GM18907 (cell line): ENCODE measurements at regions not wholly inside any gene's neighbourhood (a gene's known extent, or its start where the extent isn't known, plus 50 kb on each side); places are given as distances from the start of the nearest gene placed in this dataset.

Experiments
- ATAC-seq: cut with Tn5 transposase; IDR thresholded peaks from one replicate; pipeline ENCODE4 v1.9.1; 2021; ENCODE audit warnings: mild to moderate bottlenecking, moderate library complexity; ENCODE audit not compliant: unreplicated experiment

DNA sequence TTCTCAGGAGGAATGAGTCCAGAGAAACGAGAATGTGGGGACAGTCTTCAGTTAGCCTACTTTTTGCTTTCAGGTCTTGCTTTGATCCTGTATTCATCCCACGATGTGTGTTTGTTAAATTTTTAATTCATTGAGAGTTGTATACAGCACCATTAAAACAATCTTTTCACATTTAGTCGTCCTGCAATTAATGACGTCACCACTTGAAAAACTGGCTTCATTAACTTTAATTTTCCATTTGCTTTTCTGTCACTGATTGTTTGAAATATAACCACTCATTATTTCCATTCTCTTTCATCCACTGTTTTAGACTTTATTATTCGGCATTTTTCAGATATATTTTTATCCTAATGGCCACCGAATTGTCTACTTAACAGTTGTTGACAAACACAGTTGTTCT lies 146.9 kb downstream of the TFEC start:
- no peak for ATAC-seq

DNA sequence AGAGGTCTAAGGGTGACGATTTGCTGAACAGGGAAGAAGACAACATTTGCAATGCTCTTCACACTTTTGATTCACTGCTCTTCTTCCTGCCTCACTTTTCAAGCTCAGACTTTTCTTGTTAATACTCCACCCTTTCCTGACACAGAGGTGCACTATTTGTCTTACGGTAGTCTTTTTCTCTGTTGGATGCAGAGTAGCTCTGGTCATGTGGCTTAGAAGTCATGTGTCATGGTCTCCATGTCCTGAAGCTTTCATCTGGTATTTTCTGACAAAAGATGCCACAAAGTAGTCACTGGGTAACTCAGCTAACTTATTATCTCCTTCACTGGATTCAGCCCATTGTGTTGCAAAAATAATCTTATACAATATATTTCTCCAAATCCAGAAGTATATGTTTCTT lies 149.1 kb downstream of the TFEC start:
- no peak for ATAC-seq

DNA sequence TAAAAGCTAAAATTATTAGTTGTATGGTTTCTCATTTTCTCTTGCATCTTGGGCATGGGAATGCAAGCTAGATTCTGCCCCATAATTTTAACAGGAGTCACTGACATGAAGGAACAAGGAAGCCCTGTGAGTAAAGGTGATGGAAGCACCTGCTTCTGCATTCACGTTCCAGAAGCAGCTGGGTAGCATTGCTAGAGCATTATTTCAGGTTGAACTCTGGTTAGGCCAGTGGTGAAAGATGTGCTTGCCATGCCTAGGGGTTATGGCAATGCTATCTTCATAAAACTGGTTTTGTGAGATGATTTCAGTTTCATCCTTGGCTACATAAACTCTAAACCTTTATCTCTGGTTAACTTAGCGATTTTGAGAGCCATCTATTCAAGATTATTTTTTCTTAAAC lies 151.4 kb downstream of the TFEC start:
- no peak for ATAC-seq

DNA sequence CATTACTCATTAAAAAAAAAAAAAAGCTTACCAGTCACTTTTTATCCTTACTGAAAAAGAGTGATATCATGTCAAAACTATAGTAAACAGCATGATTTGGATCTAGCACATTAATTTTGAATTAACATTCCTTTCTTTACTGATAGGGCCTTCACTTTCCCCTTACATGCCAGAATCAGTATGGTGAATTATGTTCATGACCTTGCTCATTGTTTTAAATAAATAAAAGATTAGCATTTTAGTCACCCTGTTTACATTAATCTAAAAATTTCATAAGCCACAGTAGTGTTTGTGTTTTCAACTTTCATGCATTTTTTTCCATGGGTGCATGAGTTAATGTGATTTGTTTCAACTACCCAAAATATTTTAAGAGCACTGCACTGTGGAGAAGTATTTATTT lies 160.8 kb downstream of the TFEC start:
- no peak for ATAC-seq

DNA sequence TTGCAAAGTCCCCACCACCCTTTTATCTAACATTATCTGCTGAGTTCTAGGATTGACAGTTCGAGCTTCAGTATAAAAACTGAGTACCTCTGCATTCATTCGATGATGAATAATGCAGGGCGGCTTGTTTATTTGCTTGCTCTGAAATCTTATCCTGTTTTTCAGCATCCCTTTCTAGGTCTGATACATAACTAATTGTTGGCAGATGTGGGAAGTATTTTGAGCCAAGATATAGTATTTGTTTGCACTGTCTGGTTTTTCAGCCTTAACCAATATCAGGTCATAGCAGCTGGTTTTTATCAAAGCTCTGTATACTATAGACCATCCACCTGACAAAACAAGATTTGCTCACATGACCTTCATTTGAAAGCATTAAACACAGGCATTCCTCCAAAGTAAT lies 161.4 kb downstream of the TFEC start:
- ATAC-seq = no peak

DNA sequence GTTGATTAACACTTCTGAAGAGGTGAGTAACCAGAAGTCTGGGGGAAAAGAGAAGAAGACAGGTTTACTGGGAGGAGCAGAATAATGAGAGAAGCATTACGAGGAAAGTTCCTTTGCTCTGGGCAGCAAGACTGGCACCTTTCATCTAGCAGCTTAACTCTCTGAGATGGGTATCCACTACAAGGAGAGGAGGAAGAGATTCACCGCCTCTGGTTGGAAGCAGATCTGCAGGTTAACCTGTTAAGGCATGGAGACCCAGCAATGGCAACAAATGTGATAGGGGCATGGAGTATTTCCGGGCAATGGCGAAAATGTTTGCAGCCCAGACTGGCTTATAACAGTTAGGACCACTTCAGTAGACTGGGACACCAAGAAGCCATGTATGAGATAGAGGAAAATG lies 162.2 kb downstream of the TFEC start:
- no peak for ATAC-seq

DNA sequence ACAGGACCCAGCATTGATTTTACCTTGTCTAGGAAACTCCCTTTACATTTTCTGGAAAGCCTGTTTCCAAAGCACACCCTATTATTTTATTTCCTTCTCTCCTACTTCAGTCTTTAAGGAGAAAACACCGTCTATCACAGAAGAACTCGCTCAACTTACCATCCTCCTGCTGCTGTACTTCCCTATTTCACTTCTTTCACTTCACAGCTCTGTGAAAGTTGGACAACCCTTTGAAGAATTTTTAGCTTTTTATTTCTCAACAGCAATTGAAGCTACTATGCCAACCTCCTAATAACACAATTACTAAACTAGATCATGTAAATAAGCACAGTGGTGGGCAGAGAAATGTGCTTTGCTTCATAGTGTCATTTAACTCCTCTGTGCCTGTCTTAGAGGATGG lies 166.5 kb downstream of the TFEC start:
- no peak for ATAC-seq

DNA sequence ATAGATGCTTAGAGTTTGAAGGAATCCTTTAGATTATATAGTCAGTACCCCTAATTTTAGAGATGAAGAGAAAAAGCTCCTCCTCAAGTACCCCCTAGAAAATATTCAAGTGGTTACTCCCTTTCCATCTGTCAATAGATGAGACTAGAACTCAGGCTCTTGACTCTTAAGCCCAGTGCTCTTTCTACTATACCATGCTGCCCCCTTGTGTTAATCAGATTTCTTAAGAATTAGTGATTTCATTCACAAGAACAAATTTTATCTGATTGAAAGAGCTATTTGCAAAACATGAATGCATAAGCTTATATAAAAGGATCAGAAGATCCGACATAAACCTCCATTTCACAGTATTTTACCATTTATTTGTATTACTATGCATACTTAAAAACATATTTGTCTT lies 179.3 kb downstream of the TFEC start:
- ATAC-seq = no peak

DNA sequence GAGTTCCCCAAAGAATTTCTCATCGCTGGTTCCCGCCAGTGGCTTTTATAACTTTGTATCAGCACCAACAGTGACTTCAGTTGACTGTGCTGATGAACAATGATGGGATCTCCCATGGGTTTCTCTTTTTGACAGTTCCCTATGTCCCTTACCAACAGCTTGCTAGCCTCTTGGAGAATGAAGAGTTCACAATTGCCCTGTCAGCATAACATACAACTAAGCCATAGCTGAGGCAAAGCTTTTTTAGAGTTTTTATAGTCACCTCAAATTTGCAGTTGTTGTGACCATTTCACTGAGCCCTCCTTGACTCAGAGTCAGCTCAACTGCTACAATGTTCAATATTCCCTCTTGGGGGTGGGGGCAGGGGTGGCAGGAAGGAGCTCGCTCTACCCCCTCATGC lies 179.8 kb downstream of the TFEC start:
- no peak for ATAC-seq

DNA sequence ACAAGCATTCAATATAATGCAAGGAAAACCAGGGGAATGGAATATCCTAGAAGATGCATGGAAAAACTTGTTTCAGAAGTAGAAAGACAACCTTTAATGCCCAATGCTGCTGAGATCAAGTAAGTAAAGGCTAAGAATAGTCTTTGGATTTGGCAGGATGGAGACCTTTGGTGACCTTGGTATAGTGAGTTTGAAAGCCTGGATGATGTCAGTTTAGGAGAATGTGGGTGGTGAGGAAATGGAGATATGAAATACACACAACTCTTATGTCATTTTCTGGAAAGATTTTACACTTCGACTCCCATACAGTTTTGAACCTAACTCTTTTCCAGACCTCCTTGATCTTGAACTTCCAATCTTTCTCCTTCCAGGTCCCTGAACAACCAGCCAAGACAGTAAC lies 185.7 kb downstream of the TFEC start:
- no peak for ATAC-seq

DNA sequence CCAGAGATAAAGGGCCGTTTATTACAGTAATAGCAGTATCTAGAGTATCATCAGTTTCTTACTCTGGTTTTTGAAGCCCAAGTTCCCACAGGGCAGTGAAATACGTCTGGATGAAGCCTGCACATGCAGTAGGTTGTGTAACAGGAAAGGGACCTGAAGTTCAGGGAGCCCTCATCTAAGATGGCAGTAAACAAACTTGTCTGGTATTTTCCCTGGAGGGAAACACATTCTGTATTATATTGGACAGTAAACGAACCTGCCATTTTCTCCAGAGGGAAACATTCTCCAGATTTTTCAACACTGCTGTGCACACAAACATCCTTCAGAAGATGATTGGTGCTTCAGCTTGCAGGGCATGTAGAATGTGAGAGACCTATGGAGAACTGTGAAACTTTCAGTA lies 189.9 kb downstream of the TFEC start:
- no peak for ATAC-seq

DNA sequence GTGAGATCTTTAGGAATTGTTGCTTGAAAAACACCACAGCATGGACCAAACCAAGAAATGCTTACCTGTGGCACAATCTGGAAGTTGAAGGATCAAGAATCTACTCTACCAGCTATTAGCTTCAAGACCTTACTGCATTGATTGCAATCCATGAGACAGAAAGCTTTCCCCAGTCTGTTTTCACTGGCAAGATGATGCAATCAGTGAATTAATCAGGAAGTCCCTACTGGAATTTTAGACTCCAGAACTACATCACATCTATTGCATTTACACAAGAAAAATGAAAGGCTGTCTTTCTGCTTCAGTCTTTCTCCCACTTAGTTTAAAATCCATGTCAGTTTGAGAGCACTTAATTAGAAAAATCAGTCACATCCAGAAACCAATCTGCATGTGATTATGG lies 191.7 kb downstream of the TFEC start:
- ATAC-seq = no peak

DNA sequence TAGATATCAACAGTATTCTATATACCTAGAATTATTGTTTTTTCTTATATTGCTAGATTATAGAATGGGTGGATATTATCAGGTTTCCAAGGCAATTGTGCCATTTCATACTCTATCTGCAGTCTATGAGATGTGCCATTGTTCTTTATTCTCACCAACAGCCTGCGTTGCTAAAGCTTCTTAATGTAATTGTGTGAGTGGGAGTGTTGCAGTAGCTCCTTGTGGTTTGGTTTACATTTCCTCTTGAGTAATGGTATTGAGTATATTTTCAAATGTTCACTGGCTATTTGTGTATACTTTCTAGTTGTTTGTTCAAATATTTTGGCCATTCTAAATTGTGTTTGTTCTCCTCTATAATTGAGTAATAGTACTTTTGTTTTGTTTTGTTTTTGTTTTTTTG lies 199.2 kb downstream of the TFEC start:
- no peak for ATAC-seq

DNA sequence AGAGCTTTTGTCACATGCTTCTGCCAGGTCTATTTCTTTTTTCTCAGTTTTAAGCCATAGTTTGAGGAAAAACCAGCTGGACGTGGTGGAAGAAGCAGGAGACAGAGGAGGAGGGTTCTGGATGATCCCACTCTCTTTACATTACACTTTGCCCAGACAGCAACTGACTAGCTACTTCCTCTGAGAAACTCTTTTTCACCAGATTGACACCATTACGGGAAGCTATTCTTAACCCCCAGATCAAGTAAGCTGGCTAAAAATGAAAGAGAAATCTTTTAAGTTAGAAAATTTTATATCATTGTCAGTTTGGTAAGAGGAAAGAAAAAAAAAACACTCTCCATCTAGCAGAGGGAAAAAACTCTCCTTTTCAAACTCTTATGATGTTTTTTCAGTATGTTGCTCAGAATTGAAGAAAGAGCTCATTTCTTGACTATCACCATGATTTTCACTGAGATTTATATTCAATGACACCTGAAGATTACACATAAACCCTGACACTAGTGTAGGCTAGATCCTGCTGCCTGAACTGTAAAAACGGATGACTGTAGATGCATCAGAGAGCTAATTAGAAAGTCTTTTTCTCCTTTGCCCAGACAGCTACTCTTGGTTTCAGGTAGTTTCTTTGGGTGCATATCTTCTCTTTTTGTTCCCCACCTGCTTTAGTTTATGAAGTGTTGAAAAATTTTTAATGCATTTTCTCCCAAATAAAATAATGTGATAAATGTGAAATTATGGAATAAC lies 203.1 kb downstream of the TFEC start:
- no peak for ATAC-seq

DNA sequence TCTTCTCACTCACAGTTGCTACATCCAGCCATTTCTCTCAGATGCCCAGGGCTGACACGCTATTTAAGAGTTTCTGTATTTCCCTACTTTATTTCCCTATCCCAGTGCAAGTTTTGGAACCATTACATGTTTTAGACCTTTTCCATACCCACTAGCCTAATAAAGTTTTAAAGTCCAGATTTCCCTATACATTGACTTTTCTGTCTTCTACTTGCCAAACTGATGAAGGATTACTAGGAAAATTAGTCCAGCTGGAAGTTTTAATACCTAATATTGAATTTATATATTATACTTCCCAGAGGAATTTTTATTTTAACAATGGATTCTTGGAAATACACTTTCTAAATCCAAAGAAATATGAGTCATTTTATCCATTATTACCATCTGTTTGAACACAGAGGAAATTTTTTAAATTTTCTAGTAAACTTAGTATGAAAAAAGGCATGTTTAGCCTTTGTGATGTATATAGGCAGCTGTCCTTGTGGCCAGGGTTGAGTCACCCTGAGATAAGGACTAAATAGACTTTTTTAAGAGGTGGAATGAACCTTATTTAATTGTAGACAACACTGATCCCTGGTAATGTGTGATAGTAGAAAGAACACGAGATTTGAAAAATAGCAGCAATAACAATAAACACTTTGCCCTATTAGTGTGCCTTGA lies 205.0 kb downstream of the TFEC start:
- no peak for ATAC-seq

DNA sequence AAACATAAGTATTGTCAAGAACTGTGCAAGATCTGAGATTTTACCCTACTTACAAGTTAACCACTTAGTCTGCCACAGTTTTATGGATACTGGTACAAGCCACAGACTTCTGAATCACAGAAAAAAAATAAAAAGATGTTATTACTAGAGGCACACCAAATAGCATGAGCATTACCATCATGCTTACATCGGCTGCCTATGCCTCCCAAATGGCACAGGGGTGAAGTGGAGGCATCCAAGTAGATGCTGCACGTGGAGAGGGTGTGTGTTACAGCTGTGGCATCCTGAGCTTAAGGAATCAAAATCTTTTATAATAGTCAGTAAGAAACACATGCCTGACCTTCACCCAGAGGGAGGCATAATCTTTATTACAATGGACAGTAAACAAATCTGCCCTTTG lies 207.8 kb downstream of the TFEC start:
- no peak for ATAC-seq

DNA sequence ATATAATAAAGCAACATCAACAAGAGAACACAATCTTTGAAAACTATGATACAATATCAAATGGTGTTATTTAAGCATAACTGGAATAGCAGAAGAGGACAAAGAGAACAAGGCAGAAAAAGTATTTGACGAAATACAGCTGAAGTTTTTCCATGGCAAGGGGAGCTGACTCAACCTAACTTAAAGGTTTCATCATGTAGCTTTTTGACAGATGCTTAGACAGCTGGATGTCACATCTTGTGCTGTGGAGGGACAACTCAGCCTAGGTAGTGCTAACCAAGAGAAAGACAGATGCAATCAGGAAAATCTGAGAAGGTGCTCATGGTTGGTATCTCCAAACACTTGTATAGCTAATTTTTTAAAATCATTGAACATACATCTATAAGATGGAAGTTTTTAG lies 208.2 kb downstream of the TFEC start:
- ATAC-seq = no peak

DNA sequence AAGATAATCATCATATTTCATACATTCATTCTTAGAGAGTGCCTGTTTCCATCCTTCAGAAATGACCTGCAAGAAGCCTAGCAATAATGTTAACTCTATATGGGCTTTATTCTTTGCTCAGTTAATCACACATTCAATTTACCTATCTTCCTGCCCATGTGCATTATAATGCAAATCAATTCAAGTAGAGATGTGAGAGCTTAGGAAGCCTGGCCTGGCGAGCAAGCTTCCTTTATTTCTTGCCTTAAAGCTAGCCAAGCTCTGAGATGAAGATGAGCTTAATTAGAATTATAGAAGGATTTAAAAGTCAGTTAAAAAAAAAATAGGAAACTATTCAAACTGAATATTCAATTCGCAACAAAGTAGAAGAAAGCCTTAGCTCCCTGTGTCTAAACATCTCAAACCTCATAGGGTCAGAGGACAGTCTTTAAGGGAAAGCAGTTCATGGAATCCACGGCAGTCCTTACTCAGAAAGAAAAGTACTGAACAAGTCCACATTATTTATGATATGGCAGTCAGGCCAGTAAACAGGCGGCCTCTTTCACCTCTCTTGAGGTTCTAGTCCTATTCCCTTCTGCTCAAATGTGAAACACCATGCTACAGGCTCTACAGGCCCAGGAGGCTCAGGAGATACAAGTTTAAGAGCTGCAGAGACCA lies 214.1 kb downstream of the TFEC start:
- ATAC-seq = no peak

DNA sequence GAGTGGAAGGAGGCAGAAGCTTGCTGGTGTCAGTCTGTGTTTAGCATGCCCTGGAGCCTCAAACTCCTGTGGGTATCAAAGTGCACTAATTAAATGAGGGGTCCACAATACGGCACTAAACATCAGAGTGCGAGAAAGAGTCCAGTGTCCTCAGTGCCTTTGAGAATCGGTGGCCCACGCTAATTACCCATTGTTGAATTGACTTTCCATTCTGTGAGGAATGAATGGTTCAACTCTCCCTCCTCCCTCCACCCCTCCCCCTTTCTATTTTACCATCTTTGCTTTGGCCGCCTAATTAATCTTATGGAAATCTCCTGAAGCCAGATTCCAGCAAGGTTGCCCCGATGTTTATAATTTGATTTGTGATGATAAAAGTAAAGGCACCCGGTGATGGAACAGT lies 217.8 kb downstream of the TFEC start:
- ATAC-seq = no peak

DNA sequence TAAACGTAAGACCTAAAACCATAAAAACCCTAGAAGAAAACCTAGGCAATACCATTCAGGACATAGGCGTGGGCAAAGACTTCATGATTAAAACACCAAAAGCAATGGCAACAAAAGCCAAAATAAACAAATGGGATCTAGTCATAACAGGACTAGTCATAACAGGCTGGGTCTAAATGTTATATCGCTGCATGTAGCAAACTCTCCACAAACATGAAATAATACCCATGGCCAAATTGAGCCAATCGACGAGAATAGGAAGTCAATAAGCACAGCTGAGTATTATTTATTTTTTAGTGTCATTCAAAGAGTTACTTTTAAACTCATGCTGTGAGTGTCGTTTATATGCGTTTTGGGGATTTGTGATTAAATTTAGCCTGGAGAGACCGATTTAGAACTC lies 225.1 kb downstream of the TFEC start:
- ATAC-seq = no peak

DNA sequence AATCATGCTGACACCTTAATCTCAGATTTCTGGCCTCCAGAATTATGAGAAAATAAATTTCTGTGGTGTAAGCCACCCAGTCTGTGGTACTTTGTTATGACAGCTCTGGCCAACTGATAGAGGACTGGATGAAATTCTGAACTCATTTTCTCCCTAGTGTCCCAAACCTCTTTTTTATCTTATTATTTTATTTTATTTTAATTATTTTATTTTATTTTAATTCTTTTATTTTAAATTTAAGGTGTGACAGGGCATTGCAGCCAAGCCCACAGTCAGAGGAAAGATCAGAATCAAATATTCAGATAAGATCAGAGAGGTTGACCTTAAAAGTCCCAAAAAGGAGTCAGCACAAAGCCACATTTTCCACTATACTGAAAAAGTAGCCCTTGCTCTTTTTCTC lies 228.1 kb downstream of the TFEC start:
- no peak for ATAC-seq

DNA sequence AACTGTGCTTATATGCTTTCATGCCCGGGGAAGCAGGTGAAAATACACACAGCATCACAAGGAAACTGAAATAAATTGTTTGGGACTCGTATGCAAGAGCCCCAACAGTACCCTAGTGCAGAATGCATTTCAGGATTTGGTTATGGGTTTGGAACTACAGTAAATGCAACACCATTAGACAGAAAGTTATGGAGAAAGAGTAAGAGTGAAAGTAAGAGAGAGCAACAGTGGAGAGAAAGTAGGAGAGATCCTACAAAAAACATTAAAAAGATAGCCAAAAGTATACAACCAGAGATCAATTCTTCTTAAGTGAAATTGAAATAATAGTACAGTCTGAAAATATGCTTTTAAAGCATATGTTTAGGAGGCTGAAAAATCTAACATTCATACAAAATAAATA lies 231.1 kb downstream of the TFEC start:
- ATAC-seq = no peak
